GM12892 (cell line): ENCODE measurements at regions not wholly inside any gene's neighbourhood (a gene's known extent, or its start where the extent isn't known, plus 50 kb on each side); places are given as distances from the start of the nearest gene placed in this dataset.

ENCODE experiments used
- POLR2A ChIP-seq: IDR thresholded peaks from 2 replicates; pipeline ENCODE4 v1.6.1; 2011; ENCODE audit warnings: low read depth, low read length, control low read depth
- POLR2AphosphoS5 ChIP-seq: IDR thresholded peaks from 2 replicates; pipeline ENCODE4 v1.6.1; 2011; ENCODE audit warnings: low read depth, low read length, control low read depth
- TAF1 ChIP-seq: IDR thresholded peaks from 2 replicates; pipeline ENCODE4 v1.6.1; 2011; ENCODE audit warnings: low read depth, mild to moderate bottlenecking, control low read depth, low read length, borderline replicate concordance

GRCh38 chr5:166488560-166488959 is 1802.9 kb upstream of the WWC1 start:
- TF ChIP-seq POLR2AphosphoS5 (no peak), POLR2A (no peak), TAF1 (no peak)
